SK-N-SH treated with all-trans-retinoic acid at 6 μM for 48 hours (cell line): ENCODE measurements at regions not wholly inside any gene's neighbourhood (a gene's known extent, or its start where the extent isn't known, plus 50 kb on each side); places are given as distances from the start of the nearest gene placed in this dataset.

ENCODE experiments used
- ARNTL ChIP-seq: fragments of 450-650 bp; formaldehyde crosslinking; IDR thresholded peaks from 2 replicates; pipeline ENCODE4 v1.5.0; 2020; ENCODE audit warnings: low read depth, mild to moderate bottlenecking, moderate library complexity, borderline replicate concordance
- ISL1 ChIP-seq: fragments of 250-450 bp; sonication (Bioruptor Pico); IDR thresholded peaks from 2 replicates; pipeline ENCODE4 v2.1.2; 2022; ENCODE audit warnings: mild to moderate bottlenecking, moderate library complexity
- TOX ChIP-seq: fragments of 250-450 bp; sonication (Bioruptor Pico); IDR thresholded peaks from 2 replicates; pipeline ENCODE4 v1.8.0; 2021; ENCODE audit warnings: mild to moderate bottlenecking, moderate library complexity, borderline replicate concordance
- ZFP3 ChIP-seq: fragments of 250-450 bp; sonication (Bioruptor Pico); IDR thresholded peaks from 2 replicates; pipeline ENCODE4 v1.5.0; 2020; ENCODE audit warnings: mild to moderate bottlenecking, moderate library complexity
- TF ChIP-seq, protein P1 (sequence below): fragments of 250-450 bp; sonication (Bioruptor Pico); IDR thresholded peaks from 2 replicates; pipeline ENCODE4 v1.5.1; 2020; ENCODE audit warnings: low read depth, mild to moderate bottlenecking, moderate library complexity

DNA sequence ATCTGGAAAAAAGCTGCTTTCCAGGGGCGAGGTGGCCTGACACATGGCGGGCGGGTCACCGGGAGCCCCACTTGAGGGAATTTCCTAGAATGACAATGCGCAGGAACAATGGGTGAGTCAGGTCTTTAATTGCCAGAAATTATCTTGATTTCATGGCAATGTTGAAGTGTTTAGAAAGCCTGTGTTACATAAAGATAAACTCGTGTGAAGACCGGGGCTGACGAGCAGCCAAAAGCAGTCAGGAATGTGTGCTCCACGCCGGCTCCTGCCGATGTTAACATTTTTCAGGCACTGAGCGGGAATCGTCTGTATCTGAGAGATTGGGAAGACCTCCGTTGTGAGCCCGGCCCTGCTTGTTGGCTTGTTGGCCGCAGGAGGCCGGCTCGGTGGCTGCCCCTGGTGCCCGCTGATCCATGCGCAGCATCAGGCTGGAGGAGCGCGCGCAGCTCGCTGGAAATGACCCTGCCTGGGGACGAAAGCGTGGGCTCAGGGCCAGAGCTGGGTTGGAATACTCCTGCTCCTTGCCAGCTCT lies 353.1 kb downstream of the FOXL1 start:
- TF ChIP-seq ZFP3 (CRISPR knock-in tag) (no peak), ISL1 (no peak), TOX (CRISPR knock-in tag) (no peak), ARNTL (CRISPR knock-in tag) (no peak)
- TF ChIP-seq, protein P1, sequence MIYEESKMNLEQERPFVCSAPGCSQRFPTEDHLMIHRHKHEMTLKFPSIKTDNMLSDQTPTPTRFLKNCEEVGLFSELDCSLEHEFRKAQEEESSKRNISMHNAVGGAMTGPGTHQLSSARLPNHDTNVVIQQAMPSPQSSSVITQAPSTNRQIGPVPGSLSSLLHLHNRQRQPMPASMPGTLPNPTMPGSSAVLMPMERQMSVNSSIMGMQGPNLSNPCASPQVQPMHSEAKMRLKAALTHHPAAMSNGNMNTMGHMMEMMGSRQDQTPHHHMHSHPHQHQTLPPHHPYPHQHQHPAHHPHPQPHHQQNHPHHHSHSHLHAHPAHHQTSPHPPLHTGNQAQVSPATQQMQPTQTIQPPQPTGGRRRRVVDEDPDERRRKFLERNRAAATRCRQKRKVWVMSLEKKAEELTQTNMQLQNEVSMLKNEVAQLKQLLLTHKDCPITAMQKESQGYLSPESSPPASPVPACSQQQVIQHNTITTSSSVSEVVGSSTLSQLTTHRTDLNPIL = no peak
